Endodermal cell (in vitro differentiated cells): ENCODE measurements at regions not wholly inside any gene's neighbourhood (a gene's known extent, or its start where the extent isn't known, plus 50 kb on each side); places are given as distances from the start of the nearest gene placed in this dataset.

Experiments used
- DNase-seq: peaks from one replicate; pipeline ENCODE4 v3.0.0-alpha.2; 2017
- H3K27ac ChIP-seq: 2 replicates; pipeline ENCODE4 v1.5.1; 2013; ENCODE audit warnings: mild to moderate bottlenecking, low read depth, low read length, moderate library complexity
- H3K27me3 ChIP-seq: 2 replicates; pipeline ENCODE4 v1.6.1; 2013; ENCODE audit warnings: mild to moderate bottlenecking, low read length, moderate library complexity; ENCODE audit not compliant: insufficient read depth, control insufficient read depth, poor library complexity, severe bottlenecking
- H3K36me3 ChIP-seq: 2 replicates; pipeline ENCODE4 v1.7.0; 2013; ENCODE audit warnings: mild to moderate bottlenecking, low read length, moderate library complexity; ENCODE audit not compliant: control insufficient read depth, insufficient read depth
- H3K4me1 ChIP-seq: one replicate; pipeline ENCODE4 v1.7.0; 2013; ENCODE audit warnings: low read length; ENCODE audit not compliant: control insufficient read depth, insufficient read depth
- H3K4me3 ChIP-seq: 2 replicates; pipeline ENCODE4 v1.5.1; 2013; ENCODE audit warnings: mild to moderate bottlenecking, low read length, moderate library complexity
- H3K9ac ChIP-seq: 2 replicates; pipeline ENCODE4 v1.6.1; 2013; ENCODE audit warnings: mild to moderate bottlenecking, low read length, moderate library complexity; ENCODE audit not compliant: poor library complexity, severe bottlenecking; ENCODE audit errors: extremely low read depth
- H3K9me3 ChIP-seq: 2 replicates; pipeline ENCODE4 v1.6.1; 2013; ENCODE audit warnings: mild to moderate bottlenecking, low read length, moderate library complexity; ENCODE audit not compliant: control insufficient read depth
- H3K27ac Mint-ChIP-seq: 2 replicates; pipeline ENCODE4 v1.8.0; 2020; ENCODE audit warnings: mixed read lengths
- H3K27me3 Mint-ChIP-seq: 2 replicates; pipeline ENCODE4 v1.8.0; 2021; ENCODE audit warnings: mild to moderate bottlenecking, mixed read lengths; ENCODE audit not compliant: insufficient read depth
- H3K36me3 Mint-ChIP-seq: 2 replicates; pipeline ENCODE4 v1.8.0; 2020; ENCODE audit warnings: low read depth, mixed read lengths
- H3K4me1 Mint-ChIP-seq: 2 replicates; pipeline ENCODE4 v1.8.0; 2020; ENCODE audit warnings: mixed read lengths
- H3K4me3 Mint-ChIP-seq: 2 replicates; pipeline ENCODE4 v1.8.0; 2020; ENCODE audit warnings: mild to moderate bottlenecking, moderate library complexity, mixed read lengths
- H3K9me3 Mint-ChIP-seq: 2 replicates; pipeline ENCODE4 v1.8.0; 2020; ENCODE audit warnings: mild to moderate bottlenecking, mixed read lengths
- WGBS, 2 experiments: methylation state at CpG; one replicate each; pipeline versions ENCODE4 v1.1.5 to v1.1.7; 2013; ENCODE audit warnings: missing lambda C conversion rate in 2 of 2, mixed read lengths in 1 of 2; ENCODE audit not compliant: insufficient coverage in 1 of 2, insufficient read length in 1 of 2; 5-methylcytosine and 5-hydroxymethylcytosine counted together
- TF ChIP-seq, protein P1 (sequence below): fragments of 200-600 bp; sonication (generic); conservative IDR thresholded peaks from 2 replicates; pipeline ENCODE4 v1.5.0; 2021; ENCODE audit warnings: antibody characterized with exemption, mild to moderate bottlenecking

DNA sequence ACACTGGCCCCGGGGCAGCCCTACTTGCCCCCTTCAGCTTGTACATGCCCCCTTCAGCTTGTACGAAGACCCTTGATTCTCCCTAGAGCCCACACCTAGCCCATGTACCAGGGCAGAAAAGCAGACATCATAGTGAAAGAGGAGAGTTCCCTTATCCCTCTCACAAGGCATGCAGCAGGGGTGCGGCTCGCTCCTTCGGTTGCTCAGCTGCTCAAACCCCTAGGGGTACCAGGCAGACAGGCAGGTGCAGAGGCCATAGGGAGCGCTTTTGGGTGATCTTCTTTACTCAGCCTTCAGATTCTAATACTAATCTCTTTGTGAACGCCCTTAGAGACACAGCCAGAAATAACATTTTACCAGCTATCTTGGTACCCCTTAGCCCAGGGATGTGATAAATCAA, 286.3 kb downstream of the NPIPA8 start:
- H3K9me3 Mint-ChIP-seq = no peaks in the 10 kb centered on the region
- Histone ChIP-seq H3K27me3 (no peaks in the 10 kb centered on the region), H3K27ac (no peak overlapping the region), H3K4me3 (no peak overlapping the region), H3K9ac (no peak overlapping the region), H3K4me1 (no peaks in the 10 kb centered on the region), H3K36me3 (no peaks in the 10 kb centered on the region), H3K9me3 (no peaks in the 10 kb centered on the region)
- H3K27ac Mint-ChIP-seq = no peak overlapping the region
- WGBS, 2 experiments = 80 to 90% methylated on average over 1 to 7 of the region's 7 CpGs
- no peak for DNase-seq
- H3K4me3 Mint-ChIP-seq = no peak overlapping the region
- H3K4me1 Mint-ChIP-seq = no peaks in the 10 kb centered on the region
- peaks cover 23% of the 10 kb centered on the region for H3K27me3 Mint-ChIP-seq
- H3K36me3 Mint-ChIP-seq = no peaks in the 10 kb centered on the region
- TF ChIP-seq, protein P1, sequence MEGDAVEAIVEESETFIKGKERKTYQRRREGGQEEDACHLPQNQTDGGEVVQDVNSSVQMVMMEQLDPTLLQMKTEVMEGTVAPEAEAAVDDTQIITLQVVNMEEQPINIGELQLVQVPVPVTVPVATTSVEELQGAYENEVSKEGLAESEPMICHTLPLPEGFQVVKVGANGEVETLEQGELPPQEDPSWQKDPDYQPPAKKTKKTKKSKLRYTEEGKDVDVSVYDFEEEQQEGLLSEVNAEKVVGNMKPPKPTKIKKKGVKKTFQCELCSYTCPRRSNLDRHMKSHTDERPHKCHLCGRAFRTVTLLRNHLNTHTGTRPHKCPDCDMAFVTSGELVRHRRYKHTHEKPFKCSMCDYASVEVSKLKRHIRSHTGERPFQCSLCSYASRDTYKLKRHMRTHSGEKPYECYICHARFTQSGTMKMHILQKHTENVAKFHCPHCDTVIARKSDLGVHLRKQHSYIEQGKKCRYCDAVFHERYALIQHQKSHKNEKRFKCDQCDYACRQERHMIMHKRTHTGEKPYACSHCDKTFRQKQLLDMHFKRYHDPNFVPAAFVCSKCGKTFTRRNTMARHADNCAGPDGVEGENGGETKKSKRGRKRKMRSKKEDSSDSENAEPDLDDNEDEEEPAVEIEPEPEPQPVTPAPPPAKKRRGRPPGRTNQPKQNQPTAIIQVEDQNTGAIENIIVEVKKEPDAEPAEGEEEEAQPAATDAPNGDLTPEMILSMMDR = no peak

GRCh38 chr16:18049547-18050133, 286.9 kb downstream of the NPIPA8 start:
- Histone ChIP-seq H3K36me3 (no peaks in the 10 kb centered on the region), H3K4me1 (no peaks in the 10 kb centered on the region), H3K27me3 (no peaks in the 10 kb centered on the region), H3K9ac (no peak overlapping the region), H3K4me3 (no peak overlapping the region), H3K27ac (no peak overlapping the region), H3K9me3 (no peaks in the 10 kb centered on the region)
- no peaks in the 10 kb centered on the region for H3K4me1 Mint-ChIP-seq
- no peak overlapping the region for H3K27ac Mint-ChIP-seq
- peaks cover 23% of the 10 kb centered on the region for H3K27me3 Mint-ChIP-seq
- H3K9me3 Mint-ChIP-seq = no peaks in the 10 kb centered on the region
- H3K36me3 Mint-ChIP-seq = no peaks in the 10 kb centered on the region
- TF ChIP-seq, protein P1 = no peak
- 87 to 100% methylated on average over 2 to 6 of the region's 6 CpGs for WGBS, 2 experiments
- DNase-seq = no peak
- H3K4me3 Mint-ChIP-seq = no peak overlapping the region

- H3K27me3 ChIP-seq = no peaks in the 10 kb centered on the region
- H3K36me3 Mint-ChIP-seq = no peaks in the 10 kb centered on the region
- H3K9ac ChIP-seq = no peak overlapping the region
- DNase-seq = no peak
- peaks cover 23% of the 10 kb centered on the region for H3K27me3 Mint-ChIP-seq
- H3K4me3 ChIP-seq = no peak overlapping the region
- no peak overlapping the region for H3K4me3 Mint-ChIP-seq
- TF ChIP-seq, protein P1 = no peak
- H3K27ac Mint-ChIP-seq = no peak overlapping the region
- H3K4me1 Mint-ChIP-seq = no peaks in the 10 kb centered on the region
- no peaks in the 10 kb centered on the region for H3K4me1 ChIP-seq
- 93 to 96% methylated on average over 4 of the region's 4 CpGs for WGBS, 2 experiments
- H3K9me3 Mint-ChIP-seq = no peaks in the 10 kb centered on the region
- no peaks in the 10 kb centered on the region for H3K9me3 ChIP-seq
- H3K27ac ChIP-seq = no peak overlapping the region
- H3K36me3 ChIP-seq = no peaks in the 10 kb centered on the region
Measured at GRCh38 chr16:18048853-18049546, 287.5 kb downstream of the NPIPA8 start.
